ENCODE measurements at regions not wholly inside any gene's neighbourhood (a gene's known extent, or its start where the extent isn't known, plus 50 kb on each side); places are given as distances from the start of the nearest gene placed in this dataset.
A peak's percentile ranks its signal among the peaks of the same experiment; 100 is the strongest.

DNA sequence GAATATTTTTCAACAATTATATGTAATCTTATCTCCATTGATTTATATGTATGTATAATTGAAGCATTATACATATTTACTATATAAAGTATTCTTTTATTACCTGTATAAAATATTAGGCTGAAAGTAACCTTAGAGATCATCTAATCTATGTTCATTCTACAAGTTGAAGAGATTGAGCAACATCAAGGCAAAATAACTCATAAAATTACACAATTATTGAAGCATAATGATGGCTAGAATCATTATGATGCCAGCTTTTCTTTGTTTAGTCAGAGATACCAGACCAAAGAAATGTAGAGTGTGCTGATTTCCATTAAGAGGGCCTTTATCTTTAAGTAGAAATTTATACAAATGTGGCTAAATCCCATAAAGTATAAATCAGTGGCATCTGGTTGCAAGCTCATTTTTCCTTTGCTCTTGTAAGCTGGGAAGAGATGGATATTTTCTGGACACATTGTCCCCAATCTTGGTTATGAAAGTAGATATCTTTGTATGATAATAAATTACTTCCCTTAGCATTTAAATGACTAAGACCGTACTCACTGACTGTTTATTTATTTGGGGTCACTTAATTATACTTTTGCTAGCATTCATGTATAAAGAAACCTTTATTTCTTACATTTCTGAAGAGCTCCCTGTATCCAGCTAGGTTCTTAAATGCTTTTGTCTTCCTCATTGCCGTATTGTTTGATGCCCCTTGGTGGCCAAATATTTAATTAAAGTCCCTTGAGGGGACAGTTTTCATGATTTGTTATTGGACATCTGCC, 339.8 kb downstream of the PCDH7 start (continued):
- peak; percentile 32; the same call in 1 of the 2 replicates for TF ChIP-seq RAD21 (IDR thresholded peaks at IDR 0.05; ENCODE audit: low read depth)
- 0 out of 2 replicates have a peak, but pooled peaks have one; percentile 15 for TF ChIP-seq MAX (IDR thresholded peaks at IDR 0.05)
- peak; percentile 43; the same call in 1 of the 2 replicates for TF ChIP-seq POLR2AphosphoS5 (IDR thresholded peaks at IDR 0.05; ENCODE audit: low read depth, low read length)
- no peak for TF ChIP-seq ZFX (IDR thresholded peaks at IDR 0.05)

DNA sequence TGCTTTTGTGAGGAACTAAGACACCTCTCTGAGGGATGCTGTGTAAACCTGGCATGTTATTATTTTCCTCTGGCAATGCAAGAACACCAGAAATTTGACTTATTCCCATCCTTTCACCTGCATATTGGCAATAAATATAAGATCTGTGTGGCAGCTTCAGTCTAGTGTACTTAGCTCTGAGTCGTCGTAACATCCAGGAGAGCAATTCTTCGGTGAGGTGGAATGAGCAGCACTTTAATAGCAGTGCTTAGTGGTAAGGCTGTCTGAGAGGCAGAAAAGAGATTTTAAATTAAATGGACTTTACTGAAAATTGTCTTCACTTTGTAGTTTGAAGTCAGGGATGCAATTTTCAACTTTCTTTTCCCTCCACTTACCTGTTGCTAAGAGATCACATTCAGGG, 344.9 kb downstream of the PCDH7 start:
- no peak for DNase-seq (ENCODE audit: low read depth, low spot score)
- TF ChIP-seq TCF7L2 (IDR thresholded peaks at IDR 0.05; ENCODE audit: borderline replicate concordance, extremely low read depth, insufficient read depth, insufficient read length), result no peak
- no peak for TF ChIP-seq POLR2A (IDR thresholded peaks at IDR 0.05; ENCODE audit: borderline replicate concordance, extremely low read depth, insufficient read depth, insufficient read length)
- 0 out of 2 replicates have a peak, but pooled peaks have one; percentile 7 for TF ChIP-seq SP1 (IDR thresholded peaks at IDR 0.05; ENCODE audit: low read depth)
- TF ChIP-seq SIN3A (IDR thresholded peaks at IDR 0.05; ENCODE audit: low read depth), result no peak
- TF ChIP-seq JUND (IDR thresholded peaks at IDR 0.05), result no peak
- no peak for TF ChIP-seq ZFX (IDR thresholded peaks at IDR 0.05)
- no peak for TF ChIP-seq EGR1 (IDR thresholded peaks at IDR 0.05; ENCODE audit: low read depth)
- peak; percentile 26; the same call in 1 of the 2 replicates for TF ChIP-seq FOSL1 (IDR thresholded peaks at IDR 0.05; ENCODE audit: low read depth)
- no peak for TF ChIP-seq POLR2AphosphoS5 (IDR thresholded peaks at IDR 0.05; ENCODE audit: low read depth, low read length)
- no peak for TF ChIP-seq ZBTB33 (IDR thresholded peaks at IDR 0.05; ENCODE audit: extremely low read depth, insufficient replicate concordance, low read length)
- TF ChIP-seq CTCF (IDR thresholded peaks at IDR 0.05 in 2 of 3, conservative IDR thresholded peaks at IDR 0.05 in 1 of 3; ENCODE audit: borderline replicate concordance in 1 of 3, insufficient read depth in 1 of 3, low read depth in 2 of 3, low read length in 2 of 3), result no peak
- Histone ChIP-seq H3K27me3 (ENCODE audit: insufficient read depth, low read length) (no peaks in the 10 kb centered on the region), H3K4me3 (replicated peaks in 1 of 2; ENCODE audit: low read depth in 1 of 2, low read length in 2 of 2) (no peak overlapping the region), H3K9me2 (ENCODE audit: insufficient read depth) (no peaks in the 10 kb centered on the region), H3K9ac (ENCODE audit: low read length) (peak overlapping the region; percentile 26), H3K79me2 (ENCODE audit: insufficient read depth, low read length) (peaks cover 90% of the 10 kb centered on the region), H3K4me2 (ENCODE audit: low read length) (peak overlapping the region; percentile 41), H3K9me3 (ENCODE audit: control insufficient read depth in 1 of 2, insufficient read depth in 1 of 2, low read depth in 1 of 2, low read length in 2 of 2) (no peaks in the 10 kb centered on the region), H2AFZ (ENCODE audit: low read depth, low read length, poor library complexity, severe bottlenecking) (no peak overlapping the region), H4K20me1 (ENCODE audit: insufficient read depth) (no peaks in the 10 kb centered on the region), H3K4me1 (ENCODE audit: control insufficient read depth in 1 of 2, insufficient read depth in 2 of 2, low read length in 2 of 2) (peaks cover 91 to 98% of the 10 kb centered on the region in 2 experiments), H3K27ac (ENCODE audit: low read depth, low read length) (peak overlapping the region; percentile 86), H3K36me3 (ENCODE audit: control insufficient read depth in 1 of 2, insufficient read depth in 2 of 2, low read length in 2 of 2) (peaks cover 0 to 5% of the 10 kb centered on the region in 2 experiments; a peak in 1 of 4 replicates)
- RAD21 ChIA-PET (ENCODE audit: low non-redundant PET in 1 of 2, low total read pairs in 2 of 2, uncharacterized antibody in 2 of 2, unreplicated experiment in 2 of 2), result no interaction called here
- intact Hi-C loops (cut with micrococcal nuclease), result no loop called here
- POLR2A ChIA-PET, result interaction anchor here (0.6 to 1.0 kb wide), 2 partner anchors 14 to 30 kb away, joined by 3 read pairs; no protein-coding TSS in a partner anchor
- BruUV-seq (replicated peaks), result no TSS peak
- no peak for ATAC-seq
- CTCF ChIA-PET, result interaction anchor here (0.6 to 0.9 kb wide), 2 partner anchors 19 to 350 kb away, joined by 3 read pairs; no protein-coding TSS in a partner anchor

Measured in HCT116 (cell line).